Prostate gland (tissue), 2 donors: ENCODE measurements at regions not wholly inside any gene's neighbourhood (a gene's known extent, or its start where the extent isn't known, plus 50 kb on each side); places are given as distances from the start of the nearest gene placed in this dataset.

ENCODE experiments used
- DNase-seq: peaks from one replicate; pipeline ENCODE4 v3.0.0-alpha.2; 2019; ENCODE audit warnings: low spot score
- H3K27ac ChIP-seq, 2 donors: fragments of 200-600 bp; sonication (generic); 2 replicates each; pipeline ENCODE4 v1.5.1; 2017 to 2019
- H3K27me3 ChIP-seq: fragments of 200-600 bp; sonication (generic); replicated peaks from 2 replicates; pipeline ENCODE4 v1.5.1; 2019; ENCODE audit not compliant: insufficient read depth
- H3K36me3 ChIP-seq, 2 donors: fragments of 200-600 bp; sonication (generic); 1 replicate in 1 of 2; 2 replicates in 1 of 2; pipeline versions ENCODE4 v1.5.1 to v1.8.1; 2017 to 2019
- H3K4me1 ChIP-seq: fragments of 200-600 bp; sonication (generic); replicated peaks from 2 replicates; pipeline ENCODE4 v1.5.1; 2019
- H3K4me3 ChIP-seq, 2 donors: fragments of 200-600 bp; sonication (generic); 2 replicates each; pipeline ENCODE4 v1.5.1; 2017 to 2019
- H3K9me3 ChIP-seq: fragments of 200-600 bp; sonication (generic); 2 replicates; pipeline ENCODE4 v1.5.1; 2017
- POLR2A ChIP-seq: fragments of 450-650 bp; IDR thresholded peaks from one replicate; pipeline ENCODE4 v1.6.1; 2016; ENCODE audit warnings: antibody characterized with exemption, mild to moderate bottlenecking
- POLR2AphosphoS5 ChIP-seq: sonication (generic); formaldehyde crosslinking; IDR thresholded peaks from one replicate; pipeline ENCODE4 v1.6.1; 2017; ENCODE audit warnings: antibody characterized with exemption
- WGBS: methylation state at CpG from one replicate; pipeline ENCODE4 v1.1.5; 2018; 5-methylcytosine and 5-hydroxymethylcytosine counted together
- intact Hi-C: fragments of 100-400 bp; cut with DNase I; formaldehyde crosslinking; loops from one replicate; pipeline ENCODE4 v1.14.2; 2022
- TF ChIP-seq, protein P1 (sequence below), 4 experiments: fragments of 200-600 bp in 2 of 4; fragments of 450-650 bp in 2 of 4; sonication (generic) in 2 of 4; IDR thresholded peaks; 1 replicate in 3 of 4; 2 replicates in 1 of 4; pipeline ENCODE4 v1.5.1; 2016 to 2019; ENCODE audit warnings: antibody characterized with exemption in 4 of 4, mild to moderate bottlenecking in 2 of 4, moderate library complexity in 2 of 4

DNA sequence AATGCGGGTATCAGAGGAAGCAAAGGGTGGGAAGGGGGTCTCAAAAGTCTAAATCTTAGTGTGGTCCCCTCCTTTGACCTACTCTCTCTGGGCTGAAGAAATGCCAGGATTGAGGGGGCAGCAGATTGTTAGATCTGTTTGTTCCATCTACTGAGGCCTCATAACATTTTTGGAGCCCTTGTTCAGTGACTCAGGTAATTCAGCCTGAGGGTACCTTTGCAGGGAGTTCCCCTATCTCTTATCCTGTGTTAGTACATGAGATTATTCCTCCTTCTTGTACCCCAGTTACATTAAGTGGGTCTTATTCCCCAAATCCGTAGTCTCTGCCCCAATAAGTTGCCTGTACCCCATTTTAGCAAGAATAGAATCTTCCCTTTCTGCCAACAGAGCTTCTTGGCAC, 79.0 kb downstream of the RTL9 start:
- DNase-seq = no peak
- H3K36me3 ChIP-seq = no peaks in the 10 kb centered on the region
- no peaks in the 10 kb centered on the region for H3K4me1 ChIP-seq
- TF ChIP-seq POLR2A (no peak), POLR2AphosphoS5 (no peak)
- TF ChIP-seq, protein P1, sequence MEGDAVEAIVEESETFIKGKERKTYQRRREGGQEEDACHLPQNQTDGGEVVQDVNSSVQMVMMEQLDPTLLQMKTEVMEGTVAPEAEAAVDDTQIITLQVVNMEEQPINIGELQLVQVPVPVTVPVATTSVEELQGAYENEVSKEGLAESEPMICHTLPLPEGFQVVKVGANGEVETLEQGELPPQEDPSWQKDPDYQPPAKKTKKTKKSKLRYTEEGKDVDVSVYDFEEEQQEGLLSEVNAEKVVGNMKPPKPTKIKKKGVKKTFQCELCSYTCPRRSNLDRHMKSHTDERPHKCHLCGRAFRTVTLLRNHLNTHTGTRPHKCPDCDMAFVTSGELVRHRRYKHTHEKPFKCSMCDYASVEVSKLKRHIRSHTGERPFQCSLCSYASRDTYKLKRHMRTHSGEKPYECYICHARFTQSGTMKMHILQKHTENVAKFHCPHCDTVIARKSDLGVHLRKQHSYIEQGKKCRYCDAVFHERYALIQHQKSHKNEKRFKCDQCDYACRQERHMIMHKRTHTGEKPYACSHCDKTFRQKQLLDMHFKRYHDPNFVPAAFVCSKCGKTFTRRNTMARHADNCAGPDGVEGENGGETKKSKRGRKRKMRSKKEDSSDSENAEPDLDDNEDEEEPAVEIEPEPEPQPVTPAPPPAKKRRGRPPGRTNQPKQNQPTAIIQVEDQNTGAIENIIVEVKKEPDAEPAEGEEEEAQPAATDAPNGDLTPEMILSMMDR (IDR thresholded peaks at IDR 0.05) = no peak
- H3K9me3 ChIP-seq = no peaks in the 10 kb centered on the region
- intact Hi-C loops = no loop called here
- H3K27me3 ChIP-seq = no peaks in the 10 kb centered on the region
- H3K27ac ChIP-seq = no peak overlapping the region
- no peak overlapping the region for H3K4me3 ChIP-seq
- WGBS = 89% methylated on average over 2 of the region's 2 CpGs

DNA sequence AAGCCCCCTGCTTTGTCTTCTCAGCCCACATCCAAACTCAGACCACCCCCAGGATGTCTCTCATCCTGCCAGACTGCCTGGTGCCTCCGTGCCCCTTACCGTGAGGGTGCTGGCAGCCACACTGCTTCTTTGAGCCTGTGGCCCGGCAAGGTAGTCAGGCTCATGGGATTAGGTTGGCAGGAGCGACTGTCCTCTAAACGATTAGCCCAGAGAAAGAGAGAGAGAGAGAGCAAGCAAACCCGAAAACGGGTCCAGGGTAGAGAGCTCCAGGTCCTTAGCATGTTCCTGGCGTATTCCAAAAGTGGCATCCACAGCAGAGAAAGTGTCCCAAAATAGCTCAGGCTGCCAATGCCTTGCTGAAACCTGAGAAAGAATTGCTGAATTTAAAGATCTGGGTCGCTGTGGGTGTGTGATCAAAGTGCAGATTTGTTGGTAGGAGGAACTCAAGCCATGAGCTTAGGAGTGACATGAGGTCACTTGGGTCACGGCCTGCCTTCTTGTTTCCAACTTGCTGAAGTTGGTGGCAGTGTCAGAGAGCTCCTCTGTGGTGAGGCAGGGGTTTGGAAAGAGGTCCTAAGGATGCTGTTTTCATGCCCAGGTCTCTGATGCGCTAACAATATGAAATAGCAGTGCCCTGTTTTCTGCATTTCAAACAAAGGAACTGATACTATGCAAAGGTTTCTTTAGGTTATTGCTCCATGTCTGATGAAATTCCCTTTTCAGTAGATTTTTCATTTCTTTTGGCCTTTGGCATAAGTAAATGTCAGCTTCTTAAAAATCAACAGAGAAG, 81.6 kb downstream of the RTL9 start:
- Histone ChIP-seq H3K27me3 (no peaks in the 10 kb centered on the region), H3K9me3 (no peaks in the 10 kb centered on the region), H3K4me3 (no peak overlapping the region), H3K4me1 (no peaks in the 10 kb centered on the region), H3K27ac (no peak overlapping the region), H3K36me3 (no peaks in the 10 kb centered on the region)
- TF ChIP-seq, protein P1 (IDR thresholded peaks at IDR 0.05) = no peak
- no peak for TF ChIP-seq POLR2AphosphoS5
- no peak for TF ChIP-seq POLR2A
- 75% methylated on average over 11 of the region's 11 CpGs for WGBS
- DNase-seq = no peak
- intact Hi-C loops = no loop called here

DNA sequence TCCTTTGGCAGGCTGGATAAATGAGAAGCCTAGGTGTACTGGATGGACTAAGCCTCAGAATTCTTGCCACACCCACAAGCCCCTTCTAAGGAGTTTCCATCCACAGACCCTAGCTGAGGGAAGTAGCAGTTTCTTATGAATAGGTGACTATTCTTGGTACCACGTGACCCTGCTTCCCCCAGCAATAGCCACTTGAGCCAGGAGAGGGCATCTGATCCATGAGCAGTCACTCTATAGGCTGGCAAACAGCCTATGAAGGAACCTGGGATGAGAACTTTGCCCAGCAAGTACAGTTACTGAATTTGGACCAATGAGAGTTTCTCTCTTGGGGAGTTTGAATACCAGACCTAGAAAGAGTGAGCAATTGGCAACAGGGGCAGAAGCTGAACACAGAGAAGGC, 84.0 kb downstream of the RTL9 start:
- no peaks in the 10 kb centered on the region for H3K27me3 ChIP-seq
- no peak for TF ChIP-seq POLR2A
- TF ChIP-seq, protein P1 (IDR thresholded peaks at IDR 0.05) = no peak
- no peak for TF ChIP-seq POLR2AphosphoS5
- no peak overlapping the region for H3K4me3 ChIP-seq
- intact Hi-C loops = no loop called here
- H3K27ac ChIP-seq = no peak overlapping the region
- no peaks in the 10 kb centered on the region for H3K4me1 ChIP-seq
- H3K36me3 ChIP-seq = no peaks in the 10 kb centered on the region
- no peak for DNase-seq
- 57% methylated on average over 1 of the region's 1 CpG for WGBS
- no peaks in the 10 kb centered on the region for H3K9me3 ChIP-seq

DNA sequence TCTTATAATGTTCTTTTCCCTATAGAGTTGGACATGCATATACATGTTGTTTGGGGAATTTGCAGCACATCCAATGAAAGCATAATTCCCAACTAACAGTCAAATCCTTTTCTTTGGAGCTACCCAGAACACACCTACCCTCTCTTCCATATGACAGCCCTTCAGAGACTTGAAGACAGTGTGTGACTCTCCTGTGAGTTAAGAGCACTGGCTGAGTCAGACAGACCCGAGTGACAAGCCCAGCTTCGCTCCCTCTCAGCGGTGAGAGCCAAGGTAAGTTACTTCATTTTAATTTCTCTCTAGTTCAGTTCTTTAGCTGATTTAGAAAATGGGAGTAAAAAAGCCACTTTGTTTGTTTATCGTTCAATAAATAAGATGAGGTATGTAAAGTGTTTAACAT, 86.3 kb downstream of the RTL9 start:
- no peak for TF ChIP-seq POLR2AphosphoS5
- no peak for TF ChIP-seq POLR2A
- TF ChIP-seq, protein P1 (IDR thresholded peaks at IDR 0.05) = no peak
- intact Hi-C loops = no loop called here
- WGBS = 34% methylated on average over 4 of the region's 4 CpGs
- DNase-seq = no peak
- H3K36me3 ChIP-seq = no peaks in the 10 kb centered on the region
- H3K4me3 ChIP-seq = no peak overlapping the region
- H3K27ac ChIP-seq = no peak overlapping the region
- H3K4me1 ChIP-seq = no peaks in the 10 kb centered on the region
- H3K9me3 ChIP-seq = no peaks in the 10 kb centered on the region
- H3K27me3 ChIP-seq = no peaks in the 10 kb centered on the region

DNA sequence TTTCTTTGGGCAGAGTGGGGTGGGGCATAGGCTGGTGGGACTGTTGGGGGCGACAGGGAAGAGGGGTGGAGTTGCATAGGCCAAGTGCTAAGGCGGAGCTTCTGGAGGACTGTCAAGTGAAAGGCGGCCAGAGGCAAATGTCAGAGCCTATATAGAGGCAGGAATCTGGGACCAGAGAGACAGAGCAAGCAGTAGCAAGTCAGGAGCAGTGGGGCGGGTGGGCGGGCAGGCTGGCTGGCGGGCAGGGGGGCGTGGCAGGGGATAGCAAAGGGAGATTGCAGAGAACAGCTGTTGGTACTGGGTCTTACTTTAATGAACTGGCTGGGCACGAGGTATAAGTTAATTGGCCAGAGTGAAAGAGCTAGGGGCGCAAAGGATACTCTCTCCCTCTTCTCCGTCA, 89.8 kb downstream of the RTL9 start:
- H3K27me3 ChIP-seq = no peaks in the 10 kb centered on the region
- DNase-seq = no peak
- H3K4me3 ChIP-seq = no peak overlapping the region
- no peaks in the 10 kb centered on the region for H3K4me1 ChIP-seq
- no peak overlapping the region for H3K27ac ChIP-seq
- no peaks in the 10 kb centered on the region for H3K36me3 ChIP-seq
- no peak for TF ChIP-seq POLR2AphosphoS5
- no peak for TF ChIP-seq POLR2A
- intact Hi-C loops = no loop called here
- no peaks in the 10 kb centered on the region for H3K9me3 ChIP-seq
- 58% methylated on average over 7 of the region's 10 CpGs for WGBS
